Endothelial cell of hepatic sinusoid (primary cell): ENCODE measurements at regions not wholly inside any gene's neighbourhood (a gene's known extent, or its start where the extent isn't known, plus 50 kb on each side); places are given as distances from the start of the nearest gene placed in this dataset.

Experiments used
- in situ Hi-C: cut with HindIII; loops from 2 replicates; pipeline ENCODE4 v1.10.0; 2017; ENCODE audit warnings: low sequenced_read_pairs

- in situ Hi-C loops = no loop called here
Measured at GRCh38 chr12:27179400-27180214, 64.5 kb upstream of the STK38L start.

DNA sequence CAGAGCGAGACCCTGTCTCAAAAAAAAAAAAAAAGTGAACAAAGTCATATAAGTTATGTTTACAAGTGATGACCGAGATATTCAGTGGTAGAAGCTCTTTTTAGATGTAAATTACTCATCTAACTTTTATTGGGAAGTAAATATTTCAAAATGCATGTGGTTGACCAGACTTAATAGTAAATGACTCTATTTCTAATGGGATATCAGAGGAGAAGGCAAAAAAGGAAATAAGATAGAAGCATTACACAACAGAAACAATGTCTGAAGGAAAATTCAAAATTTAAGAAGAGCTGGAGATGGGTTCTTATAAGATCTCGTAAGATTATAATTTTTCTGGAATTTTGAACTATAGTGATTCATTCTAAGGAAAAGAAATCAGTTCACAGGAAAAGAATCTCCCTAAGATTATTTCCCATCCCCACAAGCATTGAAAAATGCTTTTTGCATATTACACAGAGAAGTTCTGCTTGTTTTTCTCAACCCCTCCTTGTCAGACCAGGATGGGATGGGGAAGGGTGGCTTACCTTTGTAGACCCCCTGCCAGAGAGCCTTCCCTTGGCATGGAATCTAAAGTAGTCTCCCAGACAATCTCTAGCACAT is 63.1 kb upstream of the STK38L start:
- in situ Hi-C loops = no loop called here

GRCh38 chr12:27183342-27183741 is 60.7 kb upstream of the STK38L start:
- in situ Hi-C loops = no loop called here

- in situ Hi-C loops = no loop called here
Measured at GRCh38 chr12:27185234-27186021, 58.7 kb upstream of the STK38L start.

- in situ Hi-C loops = no loop called here
Measured at GRCh38 chr12:27186022-27186839, 57.9 kb upstream of the STK38L start.

DNA sequence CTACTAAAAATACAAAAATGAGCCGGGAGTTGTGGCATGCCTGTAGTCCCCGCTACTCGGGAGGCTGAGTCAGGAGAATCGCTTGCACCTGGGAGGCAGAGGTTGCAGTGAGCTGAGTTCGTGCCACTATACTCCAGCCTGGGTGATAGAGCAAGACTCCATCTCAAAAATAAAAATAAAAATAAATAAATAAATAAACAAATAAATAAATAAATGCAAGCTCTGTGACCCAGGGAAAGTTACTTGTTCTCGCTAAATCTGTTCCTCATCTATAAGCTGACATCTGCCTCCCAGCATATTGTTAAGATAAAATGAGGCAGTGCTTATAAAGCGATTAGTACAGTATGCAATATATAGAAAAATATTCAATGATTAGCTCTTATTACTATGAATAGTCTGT is 56.4 kb upstream of the STK38L start:
- in situ Hi-C loops = no loop called here

DNA sequence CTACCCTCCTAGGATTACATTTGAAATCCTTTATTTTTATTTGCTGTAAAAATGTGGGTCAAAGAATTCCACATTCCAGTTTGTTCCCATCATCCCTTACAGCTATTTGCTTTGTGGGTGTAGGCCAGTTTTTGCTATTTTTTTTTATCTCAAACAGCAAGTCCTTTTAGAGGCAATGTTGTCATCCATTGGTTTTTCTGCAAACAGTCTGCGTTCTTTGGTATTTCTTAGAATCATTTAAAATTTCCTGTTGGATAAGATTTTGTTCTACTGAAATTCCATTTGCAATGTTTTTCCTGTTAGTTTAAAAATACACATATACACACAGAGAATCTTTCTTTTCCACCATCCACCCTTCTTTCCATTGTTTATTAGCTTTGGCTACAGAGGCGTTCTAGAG is 53.3 kb upstream of the STK38L start:
- in situ Hi-C loops = no loop called here

DNA sequence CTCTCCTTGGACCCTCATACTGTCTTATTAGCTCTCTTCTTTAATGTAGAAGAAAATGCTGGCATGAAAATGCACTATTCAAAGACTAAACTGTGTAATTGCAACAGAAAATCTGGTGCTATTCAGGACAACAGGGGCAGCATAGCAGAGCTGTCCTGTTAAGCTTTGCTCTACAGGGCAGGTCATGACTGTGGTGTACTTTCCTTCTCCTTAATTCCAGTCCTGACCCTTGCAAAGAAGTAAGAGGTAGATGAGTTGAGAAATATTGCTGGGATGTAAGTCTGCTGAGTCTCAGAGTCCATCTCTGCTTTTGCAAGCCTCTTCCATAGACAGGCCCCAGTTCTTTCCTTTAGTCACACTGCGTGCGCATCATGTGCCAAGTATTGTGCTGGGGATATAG is 52.6 kb upstream of the STK38L start:
- in situ Hi-C loops = no loop called here

DNA sequence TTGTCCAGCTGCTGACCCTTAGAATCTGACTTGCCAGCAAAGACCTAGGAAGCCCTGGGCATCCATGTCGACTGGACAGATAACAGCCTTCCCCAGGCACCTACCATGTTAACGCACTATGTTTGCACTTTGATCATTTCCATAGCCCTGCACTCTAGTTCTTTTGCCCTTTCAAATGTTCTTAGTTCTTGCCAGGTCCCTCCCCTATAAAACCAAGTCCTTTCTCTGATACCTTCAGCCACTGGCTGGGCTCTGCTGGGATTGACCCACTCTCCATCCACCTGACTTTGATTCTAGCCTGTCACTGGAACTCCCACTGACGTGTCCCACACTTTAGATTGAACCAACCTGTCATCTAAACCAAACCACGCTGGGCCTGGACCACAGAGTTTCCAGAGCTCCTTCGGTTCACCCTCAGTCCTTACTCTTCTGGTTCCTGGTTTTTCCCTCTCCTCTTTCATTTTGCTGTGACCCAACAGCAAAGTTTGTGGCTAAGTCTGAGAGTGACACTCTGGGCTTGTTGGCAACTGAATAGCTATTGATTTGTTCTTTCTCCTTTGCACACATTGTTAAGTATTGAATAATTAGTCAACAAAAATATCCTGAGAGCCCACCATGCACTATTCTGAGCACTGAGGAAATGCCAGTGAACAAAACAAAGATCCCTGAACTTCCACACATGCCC is 51.8 kb upstream of the STK38L start:
- in situ Hi-C loops = no loop called here

- in situ Hi-C loops = no loop called here
Measured at GRCh38 chr12:27193106-27193505, 51.0 kb upstream of the STK38L start.

- in situ Hi-C loops = no loop called here
Measured at GRCh38 chr12:27193854-27194544, 50.1 kb upstream of the STK38L start.
